SU-DHL-6 (cell line): ENCODE measurements at regions not wholly inside any gene's neighbourhood (a gene's known extent, or its start where the extent isn't known, plus 50 kb on each side); places are given as distances from the start of the nearest gene placed in this dataset.

Experiments
- CTCF ChIP-seq: fragments of 200-600 bp; sonication (generic); IDR thresholded peaks from one replicate; pipeline ENCODE4 v1.5.1; 2017; ENCODE audit warnings: antibody characterized with exemption, mild to moderate bottlenecking, low read length, moderate library complexity; ENCODE audit not compliant: insufficient read depth, poor library complexity, severe bottlenecking
- EZH2phosphoT487 ChIP-seq: fragments of 200-600 bp; sonication (generic), shearing (Covaris generic); conservative IDR thresholded peaks from 2 replicates; pipeline ENCODE4 v1.6.1; 2018; ENCODE audit warnings: mild to moderate bottlenecking, antibody characterized with exemption, low read length, moderate library complexity, mixed read lengths

- no peak for TF ChIP-seq CTCF
- no peak for TF ChIP-seq EZH2phosphoT487
Observed at GRCh38 chrX:69031181-69031580, 134.1 kb downstream of the PJA1 start.
